Prostate gland (tissue), 2 donors: ENCODE measurements at regions not wholly inside any gene's neighbourhood (a gene's known extent, or its start where the extent isn't known, plus 50 kb on each side); places are given as distances from the start of the nearest gene placed in this dataset.

ENCODE experiments used
- DNase-seq: peaks from one replicate; pipeline ENCODE4 v3.0.0-alpha.2; 2019; ENCODE audit warnings: low spot score
- H3K27ac ChIP-seq, 2 donors: fragments of 200-600 bp; sonication (generic); 2 replicates each; pipeline ENCODE4 v1.5.1; 2017 to 2019
- H3K27me3 ChIP-seq: fragments of 200-600 bp; sonication (generic); replicated peaks from 2 replicates; pipeline ENCODE4 v1.5.1; 2019; ENCODE audit not compliant: insufficient read depth
- H3K36me3 ChIP-seq, 2 donors: fragments of 200-600 bp; sonication (generic); 1 replicate in 1 of 2; 2 replicates in 1 of 2; pipeline versions ENCODE4 v1.5.1 to v1.8.1; 2017 to 2019
- H3K4me1 ChIP-seq: fragments of 200-600 bp; sonication (generic); replicated peaks from 2 replicates; pipeline ENCODE4 v1.5.1; 2019
- H3K4me3 ChIP-seq, 2 donors: fragments of 200-600 bp; sonication (generic); 2 replicates each; pipeline ENCODE4 v1.5.1; 2017 to 2019
- H3K9me3 ChIP-seq: fragments of 200-600 bp; sonication (generic); 2 replicates; pipeline ENCODE4 v1.5.1; 2017
- POLR2A ChIP-seq: fragments of 450-650 bp; IDR thresholded peaks from one replicate; pipeline ENCODE4 v1.6.1; 2016; ENCODE audit warnings: antibody characterized with exemption, mild to moderate bottlenecking
- POLR2AphosphoS5 ChIP-seq: sonication (generic); formaldehyde crosslinking; IDR thresholded peaks from one replicate; pipeline ENCODE4 v1.6.1; 2017; ENCODE audit warnings: antibody characterized with exemption
- WGBS: methylation state at CpG from one replicate; pipeline ENCODE4 v1.1.5; 2018; 5-methylcytosine and 5-hydroxymethylcytosine counted together
- intact Hi-C: fragments of 100-400 bp; cut with DNase I; formaldehyde crosslinking; loops from one replicate; pipeline ENCODE4 v1.14.2; 2022
- TF ChIP-seq, protein P1 (sequence below), 4 experiments: fragments of 200-600 bp in 2 of 4; fragments of 450-650 bp in 2 of 4; sonication (generic) in 2 of 4; IDR thresholded peaks; 1 replicate in 3 of 4; 2 replicates in 1 of 4; pipeline ENCODE4 v1.5.1; 2016 to 2019; ENCODE audit warnings: antibody characterized with exemption in 4 of 4, mild to moderate bottlenecking in 2 of 4, moderate library complexity in 2 of 4

DNA sequence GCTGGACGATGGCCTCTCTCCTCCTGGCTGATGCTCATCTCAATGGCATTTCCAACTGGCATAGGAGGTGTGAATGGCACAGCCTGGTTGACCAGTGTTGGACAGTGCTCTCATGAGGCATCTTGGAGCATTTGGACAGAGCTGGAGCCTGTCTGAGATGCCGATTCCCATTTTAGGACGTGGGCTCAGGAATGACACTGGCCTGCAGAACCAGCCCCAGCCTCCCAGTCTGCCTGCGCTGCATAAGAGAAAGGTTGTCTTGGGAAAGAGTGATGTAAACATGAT, 118.2 kb upstream of the COPS8 start:
- TF ChIP-seq POLR2AphosphoS5 (no peak), POLR2A (no peak)
- intact Hi-C loops = no loop called here
- H3K36me3 ChIP-seq = no peaks in the 10 kb centered on the region
- H3K27me3 ChIP-seq = no peaks in the 10 kb centered on the region
- no peak for DNase-seq
- H3K4me3 ChIP-seq = no peak overlapping the region
- H3K4me1 ChIP-seq = no peaks in the 10 kb centered on the region
- 88% methylated on average over 4 of the region's 4 CpGs for WGBS
- H3K27ac ChIP-seq = no peak overlapping the region
- no peaks in the 10 kb centered on the region for H3K9me3 ChIP-seq

DNA sequence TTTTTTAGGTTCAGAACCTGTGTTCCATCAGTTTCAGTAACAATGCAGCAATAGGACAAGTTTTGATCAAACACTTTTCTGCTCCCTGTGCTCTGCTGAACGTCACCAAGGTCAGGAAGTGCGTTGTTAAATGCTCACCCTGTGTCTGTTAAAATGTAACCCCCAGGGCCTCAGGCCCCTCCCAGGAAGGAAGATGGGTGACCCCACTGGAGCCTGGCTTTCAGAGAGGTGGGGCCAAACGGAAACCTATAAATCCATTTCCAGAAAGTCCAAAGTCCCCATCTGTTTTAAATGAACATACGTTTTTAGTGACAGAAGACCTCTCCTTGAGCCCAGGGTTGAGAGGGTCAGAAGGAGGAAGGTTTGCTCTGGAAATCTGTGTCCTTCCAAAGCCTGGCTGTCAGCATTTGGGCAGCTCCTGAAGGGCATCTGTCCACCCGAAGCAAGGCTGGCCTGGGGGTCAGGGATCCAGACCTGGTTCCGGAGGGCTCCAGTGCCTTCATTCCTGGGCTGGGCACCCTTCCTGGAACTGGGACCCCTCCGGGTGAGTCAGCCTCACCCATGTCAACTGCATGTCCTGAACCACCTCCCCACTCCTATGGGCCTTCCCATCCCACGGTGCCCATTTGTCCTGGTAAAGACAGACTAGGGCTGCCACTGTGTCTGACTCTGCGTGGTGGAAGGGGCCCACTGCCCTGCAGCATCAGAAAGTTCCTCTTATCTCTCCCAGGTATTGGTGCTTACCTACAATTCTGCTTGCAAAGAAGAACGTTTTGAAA, 117.4 kb upstream of the COPS8 start:
- H3K9me3 ChIP-seq = no peaks in the 10 kb centered on the region
- no peak for DNase-seq
- intact Hi-C loops = no loop called here
- H3K27me3 ChIP-seq = no peaks in the 10 kb centered on the region
- no peak overlapping the region for H3K4me3 ChIP-seq
- H3K36me3 ChIP-seq = no peaks in the 10 kb centered on the region
- H3K4me1 ChIP-seq = no peaks in the 10 kb centered on the region
- no peak for TF ChIP-seq POLR2A
- H3K27ac ChIP-seq = no peak overlapping the region
- WGBS = 79% methylated on average over 10 of the region's 10 CpGs

DNA sequence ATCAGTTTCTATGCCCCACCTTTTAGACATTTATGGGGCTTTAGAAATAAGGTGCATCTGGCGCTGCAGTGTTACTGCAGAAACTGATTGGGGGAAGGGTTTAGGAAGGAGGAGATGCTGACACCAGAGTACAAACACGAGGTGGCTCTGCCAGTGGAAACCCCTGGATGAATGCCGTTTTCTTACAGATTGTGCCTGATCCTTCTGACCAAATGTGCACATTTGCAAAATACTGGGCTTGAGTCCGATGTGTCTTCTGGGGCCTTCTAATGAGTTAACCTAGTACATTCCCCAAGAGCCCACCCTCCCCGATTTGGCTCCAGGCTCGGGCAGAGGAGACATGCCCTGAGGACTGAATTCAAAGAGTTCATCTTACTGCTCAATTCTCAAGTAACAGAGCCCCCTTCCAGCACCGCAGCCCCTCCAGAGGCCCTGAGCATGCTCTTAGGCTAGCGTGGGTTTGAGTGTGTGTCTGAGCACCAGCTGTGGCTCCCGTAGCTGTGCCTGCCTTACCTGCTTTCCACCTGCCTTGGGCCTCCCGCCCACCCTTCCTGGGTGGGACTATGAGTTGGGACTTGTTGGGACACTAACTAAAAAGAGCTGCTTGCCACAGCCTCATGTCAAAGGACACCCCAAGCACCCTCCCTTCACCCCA, 116.7 kb upstream of the COPS8 start:
- Histone ChIP-seq H3K27me3 (no peaks in the 10 kb centered on the region), H3K36me3 (no peaks in the 10 kb centered on the region), H3K4me3 (no peak overlapping the region), H3K9me3 (no peaks in the 10 kb centered on the region), H3K4me1 (no peaks in the 10 kb centered on the region), H3K27ac (no peak overlapping the region)
- 57% methylated on average over 10 of the region's 10 CpGs for WGBS
- no peak for DNase-seq
- intact Hi-C loops = no loop called here
- TF ChIP-seq POLR2A (no peak), POLR2AphosphoS5 (no peak)
- TF ChIP-seq, protein P1, sequence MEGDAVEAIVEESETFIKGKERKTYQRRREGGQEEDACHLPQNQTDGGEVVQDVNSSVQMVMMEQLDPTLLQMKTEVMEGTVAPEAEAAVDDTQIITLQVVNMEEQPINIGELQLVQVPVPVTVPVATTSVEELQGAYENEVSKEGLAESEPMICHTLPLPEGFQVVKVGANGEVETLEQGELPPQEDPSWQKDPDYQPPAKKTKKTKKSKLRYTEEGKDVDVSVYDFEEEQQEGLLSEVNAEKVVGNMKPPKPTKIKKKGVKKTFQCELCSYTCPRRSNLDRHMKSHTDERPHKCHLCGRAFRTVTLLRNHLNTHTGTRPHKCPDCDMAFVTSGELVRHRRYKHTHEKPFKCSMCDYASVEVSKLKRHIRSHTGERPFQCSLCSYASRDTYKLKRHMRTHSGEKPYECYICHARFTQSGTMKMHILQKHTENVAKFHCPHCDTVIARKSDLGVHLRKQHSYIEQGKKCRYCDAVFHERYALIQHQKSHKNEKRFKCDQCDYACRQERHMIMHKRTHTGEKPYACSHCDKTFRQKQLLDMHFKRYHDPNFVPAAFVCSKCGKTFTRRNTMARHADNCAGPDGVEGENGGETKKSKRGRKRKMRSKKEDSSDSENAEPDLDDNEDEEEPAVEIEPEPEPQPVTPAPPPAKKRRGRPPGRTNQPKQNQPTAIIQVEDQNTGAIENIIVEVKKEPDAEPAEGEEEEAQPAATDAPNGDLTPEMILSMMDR (IDR thresholded peaks at IDR 0.05) = no peak

DNA sequence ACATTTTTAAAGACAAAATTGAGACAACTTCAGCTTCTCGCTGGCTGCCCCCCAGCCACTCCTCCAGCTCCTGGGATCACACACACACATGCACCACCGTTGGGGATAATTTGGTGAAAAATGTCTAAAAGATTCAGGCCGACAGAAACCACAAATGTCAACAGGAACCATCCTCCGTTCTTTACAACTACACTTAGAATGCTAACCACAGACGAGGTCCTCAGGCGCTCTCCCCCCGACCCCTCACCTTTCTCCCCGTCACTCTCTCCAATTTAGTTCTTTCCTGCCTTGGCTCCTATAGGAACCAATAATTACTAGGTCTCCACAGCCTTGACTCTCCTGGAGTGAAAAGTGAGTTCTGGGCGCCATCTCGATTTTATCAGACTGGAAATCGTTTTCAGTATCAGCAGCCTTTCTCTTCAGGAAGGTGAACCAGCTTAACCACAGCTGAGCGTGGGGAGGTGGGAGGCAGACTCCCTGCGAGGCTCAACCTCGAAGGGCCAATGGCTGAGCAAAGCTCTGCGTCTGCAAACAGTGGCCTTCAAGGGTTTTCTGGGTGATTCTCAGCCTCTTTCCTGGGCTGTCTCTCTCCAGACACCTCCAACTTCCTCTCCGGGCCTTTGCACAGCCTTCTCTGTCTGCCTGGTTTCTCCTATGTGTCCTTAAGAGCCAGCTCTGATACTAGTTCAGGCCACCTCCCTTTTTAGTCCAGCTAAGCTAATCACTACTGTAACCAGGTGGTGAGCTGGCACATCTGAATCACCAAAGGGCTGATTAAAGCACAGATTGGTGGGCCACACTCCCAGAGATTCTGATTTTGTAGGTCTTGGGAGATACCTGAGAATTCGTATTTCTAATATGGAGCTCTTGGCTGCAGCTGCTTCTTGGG, 115.7 kb upstream of the COPS8 start:
- Histone ChIP-seq H3K4me1 (no peaks in the 10 kb centered on the region), H3K27ac (no peak overlapping the region), H3K4me3 (no peak overlapping the region), H3K9me3 (no peaks in the 10 kb centered on the region), H3K27me3 (no peaks in the 10 kb centered on the region), H3K36me3 (no peaks in the 10 kb centered on the region)
- TF ChIP-seq, protein P1 (IDR thresholded peaks at IDR 0.05) = no peak
- TF ChIP-seq POLR2AphosphoS5 (no peak), POLR2A (no peak)
- intact Hi-C loops = no loop called here
- DNase-seq = no peak
- 90% methylated on average over 17 of the region's 17 CpGs for WGBS

DNA sequence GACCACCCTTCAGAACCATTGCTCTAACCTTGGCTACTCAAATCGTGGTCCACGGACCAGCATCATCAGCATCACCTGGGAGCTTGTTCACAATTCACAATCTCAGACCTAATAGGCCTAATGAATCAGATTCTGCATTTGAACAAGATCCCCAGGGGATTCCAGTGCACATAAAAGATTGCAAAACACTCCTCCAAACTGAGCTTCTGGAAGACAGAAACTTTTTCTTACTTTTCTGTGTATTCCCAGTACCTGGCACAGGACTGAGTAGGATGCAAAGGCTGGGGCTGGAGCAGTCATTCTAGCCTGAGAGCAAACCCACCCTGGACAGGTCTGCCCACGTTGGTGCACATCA, 115.1 kb upstream of the COPS8 start:
- H3K4me1 ChIP-seq = no peaks in the 10 kb centered on the region
- no peak overlapping the region for H3K27ac ChIP-seq
- TF ChIP-seq POLR2AphosphoS5 (no peak), POLR2A (no peak)
- TF ChIP-seq, protein P1 (IDR thresholded peaks at IDR 0.05) = no peak
- intact Hi-C loops = no loop called here
- no peak for DNase-seq
- no peaks in the 10 kb centered on the region for H3K27me3 ChIP-seq
- no peak overlapping the region for H3K4me3 ChIP-seq
- H3K9me3 ChIP-seq = no peaks in the 10 kb centered on the region
- H3K36me3 ChIP-seq = no peaks in the 10 kb centered on the region
- WGBS = 88% methylated on average over 3 of the region's 3 CpGs
